A549 (cell line): ENCODE measurements at regions not wholly inside any gene's neighbourhood (a gene's known extent, or its start where the extent isn't known, plus 50 kb on each side); places are given as distances from the start of the nearest gene placed in this dataset.

ENCODE experiments used
- CTCF ChIP-seq: fragments of >200 bp; sonication (Bioruptor Twin); formaldehyde crosslinking; IDR thresholded peaks from 3 replicates; pipeline ENCODE4 v1.5.1; 2016
- EP300 ChIP-seq, 2 experiments: fragments of >200 bp; sonication (Bioruptor Twin); formaldehyde crosslinking; IDR thresholded peaks; 2 replicates in 1 of 2; 3 replicates in 1 of 2; pipeline ENCODE4 v1.6.1; 2016 to 2017

GRCh38 chr2:17262854-17263569 lies 255.2 kb downstream of the RAD51AP2 start:
- TF ChIP-seq CTCF (no peak), EP300 (IDR thresholded peaks at IDR 0.05) (no peak)
